ENCODE measurements at regions not wholly inside any gene's neighbourhood (a gene's known extent, or its start where the extent isn't known, plus 50 kb on each side); places are given as distances from the start of the nearest gene placed in this dataset.

DNA sequence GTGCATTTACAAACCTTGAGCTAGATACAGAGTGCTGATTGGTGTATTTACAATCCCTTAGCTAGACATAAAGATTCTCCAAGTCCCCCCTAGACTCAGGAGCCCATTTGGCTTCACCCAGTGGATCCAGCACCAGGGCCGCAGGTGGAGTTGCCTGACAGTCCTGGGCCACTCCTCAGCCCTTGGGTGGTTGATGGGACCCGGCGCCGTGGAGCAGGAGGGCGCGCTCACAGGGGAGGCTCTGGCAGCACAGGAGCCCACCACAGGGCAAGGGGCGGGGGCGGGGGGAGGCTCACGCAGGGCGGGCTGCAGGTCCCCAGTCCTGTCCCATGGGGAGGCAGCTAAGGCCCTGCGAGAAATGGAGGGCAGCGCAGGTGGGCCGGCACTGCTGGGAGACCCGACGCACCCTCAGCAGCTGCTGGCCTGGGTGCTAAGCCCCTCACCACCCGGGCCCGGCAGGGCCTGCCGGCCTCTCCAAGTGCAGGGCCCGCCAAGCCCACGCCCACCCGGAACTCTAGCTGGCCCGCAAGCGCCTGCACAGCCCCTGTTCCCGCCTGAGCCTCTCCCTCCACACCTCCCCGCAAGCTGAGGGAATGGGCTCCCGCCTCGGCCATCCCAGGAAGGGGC is 613.5 kb downstream of the TLE4 start:
- H3K4me1 ChIP-seq (replicated peaks in 1 of 2), result no peaks in the 10 kb centered on the region
- H3K27me3 ChIP-seq, result no peaks in the 10 kb centered on the region
- peaks cover 0 to 2% (median 0%) of the 10 kb centered on the region in 3 donors for H3K9me3 ChIP-seq (replicated peaks in 1 of 3)
- H3K27ac ChIP-seq, result no peak overlapping the region
- no peak for TF ChIP-seq POLR2A (IDR thresholded peaks at IDR 0.05)
- no peak for TF ChIP-seq CTCF (IDR thresholded peaks at IDR 0.05)
- H3K4me3 ChIP-seq, result no peak overlapping the region
- DNase-seq, result no peak
- WGBS, 4 donors, result 95 to 97% (median 96%) methylated on average over 15 to 27 of the region's 27 CpGs; no CpG with 5 or more reads in 1 of the 4 donors
- intact Hi-C loops (cut with DNase I), result no loop called here
- H3K36me3 ChIP-seq (replicated peaks in 1 of 2), result no peaks in the 10 kb centered on the region

- Histone ChIP-seq H3K36me3 (replicated peaks in 1 of 2) (no peaks in the 10 kb centered on the region), H3K4me1 (replicated peaks in 1 of 2) (no peaks in the 10 kb centered on the region), H3K27ac (no peak overlapping the region), H3K27me3 (no peaks in the 10 kb centered on the region), H3K4me3 (no peak overlapping the region), H3K9me3 (replicated peaks in 1 of 3) (no peaks in the 10 kb centered on the region)
- intact Hi-C loops (cut with DNase I), result no loop called here
- WGBS, 4 donors, result 70 to 86% (median 71%) methylated on average over 2 of the region's 2 CpGs
- TF ChIP-seq CTCF (IDR thresholded peaks at IDR 0.05) (no peak), POLR2A (IDR thresholded peaks at IDR 0.05) (no peak)
- DNase-seq, result no peak
These were observed 606.2 kb downstream of the TLE4 start for GRCh38 chr9:80177949-80178480.

GRCh38 chr9:80175286-80176150 is 603.8 kb downstream of the TLE4 start:
- 0 to 3% (median 1%) methylated on average over 1 of the region's 1 CpG for WGBS, 4 donors
- peak in 3 of 7 donors; percentile 12 to 36 (median 28) for DNase-seq
- H3K4me1 ChIP-seq (replicated peaks in 1 of 2), result no peaks in the 10 kb centered on the region
- intact Hi-C loops (cut with DNase I), result no loop called here
- H3K27ac ChIP-seq, result no peak overlapping the region
- TF ChIP-seq POLR2A (IDR thresholded peaks at IDR 0.05), result no peak
- TF ChIP-seq CTCF (IDR thresholded peaks at IDR 0.05), result peak; percentile 46 to 84 (median 64)
- no peaks in the 10 kb centered on the region for H3K27me3 ChIP-seq
- no peaks in the 10 kb centered on the region for H3K9me3 ChIP-seq (replicated peaks in 1 of 3)
- H3K4me3 ChIP-seq, result no peak overlapping the region
- H3K36me3 ChIP-seq (replicated peaks in 1 of 2), result no peaks in the 10 kb centered on the region

GRCh38 chr9:80163889-80164288 is 592.1 kb downstream of the TLE4 start:
- H3K27ac ChIP-seq, result no peak overlapping the region
- no peaks in the 10 kb centered on the region for H3K36me3 ChIP-seq (replicated peaks in 1 of 2)
- TF ChIP-seq POLR2A (IDR thresholded peaks at IDR 0.05), result no peak
- TF ChIP-seq CTCF (IDR thresholded peaks at IDR 0.05), result no peak
- H3K9me3 ChIP-seq (replicated peaks in 1 of 3), result no peaks in the 10 kb centered on the region
- DNase-seq, result no peak
- H3K27me3 ChIP-seq, result no peaks in the 10 kb centered on the region
- no peak overlapping the region for H3K4me3 ChIP-seq
- intact Hi-C loops (cut with DNase I), result no loop called here
- 83 to 91% (median 86%) methylated on average over 4 of the region's 4 CpGs for WGBS, 4 donors
- H3K4me1 ChIP-seq (replicated peaks in 1 of 2), result no peaks in the 10 kb centered on the region

Data from adrenal gland (tissue), 9 donors.